ENCODE measurements at regions not wholly inside any gene's neighbourhood (a gene's known extent, or its start where the extent isn't known, plus 50 kb on each side); places are given as distances from the start of the nearest gene placed in this dataset.

GRCh38 chr9:13651969-13652663 is 372.6 kb upstream of the MPDZ start:
- H3K4me2 ChIP-seq (replicated peaks; ENCODE audit: low read depth, low read length, poor library complexity, severe bottlenecking), result no peak overlapping the region
- 92% methylated on average over 3 of the region's 6 CpGs for WGBS (ENCODE audit: insufficient coverage)
- H3K36me3 ChIP-seq (replicated peaks in 1 of 2; ENCODE audit: control extremely low read depth in 1 of 2, control insufficient read depth in 1 of 2, extremely low read depth in 1 of 2, insufficient read depth in 2 of 2, low read length in 1 of 2), result no peaks in the 10 kb centered on the region
- no peak overlapping the region for H3K9ac ChIP-seq (ENCODE audit: low read length)
- ChIA-PET CTCF (no interaction called here), POLR2A (no interaction called here)
- H3K4me3 ChIP-seq (ENCODE audit: control extremely low read depth in 1 of 5, extremely low read depth in 1 of 5, insufficient read depth in 1 of 5, low read depth in 2 of 5, low read length in 4 of 5), result no peak overlapping the region
- H3K9me3 ChIP-seq (ENCODE audit: control extremely low read depth in 1 of 3, control insufficient read depth in 2 of 3, insufficient read depth in 1 of 3, low read length in 2 of 3), result peaks cover 0 to 6% (median 0%) of the 10 kb centered on the region in 3 donors
- no peaks in the 10 kb centered on the region for H3K79me2 ChIP-seq (ENCODE audit: control insufficient read depth, insufficient read depth, low read length)
- TF ChIP-seq CTCF (IDR thresholded peaks at IDR 0.05), result no peak
- TF ChIP-seq EZH2 (IDR thresholded peaks at IDR 0.05; ENCODE audit: borderline replicate concordance, insufficient read depth, low read depth, low read length, poor library complexity, severe bottlenecking), result no peak
- no peak for ATAC-seq (ENCODE audit: low read depth)
- peaks cover 6% of the 10 kb centered on the region for H3K9me3 Mint-ChIP-seq (ENCODE audit: insufficient read depth)
- H3K4me1 ChIP-seq (ENCODE audit: control insufficient read depth in 2 of 2, insufficient read depth in 2 of 2, low read length in 2 of 2), result no peaks in the 10 kb centered on the region
- intact Hi-C loops (cut with micrococcal nuclease), result no loop called here
- H3K4me1 Mint-ChIP-seq, result no peaks in the 10 kb centered on the region
- H4K20me1 ChIP-seq (ENCODE audit: control insufficient read depth, insufficient read depth, low read length, poor library complexity, severe bottlenecking), result no peaks in the 10 kb centered on the region
- H3K27me3 Mint-ChIP-seq, result no peaks in the 10 kb centered on the region
- no peak overlapping the region for H2AFZ ChIP-seq (ENCODE audit: insufficient read depth, low read depth, low read length, poor library complexity, severe bottlenecking)
- H3K4me3 Mint-ChIP-seq, result no peak overlapping the region
- no peak overlapping the region for H3K27ac Mint-ChIP-seq
- DNase-seq, result no peak
- H3K27me3 ChIP-seq (replicated peaks in 1 of 4; ENCODE audit: control extremely low read depth in 1 of 4, control insufficient read depth in 3 of 4, insufficient read depth in 4 of 4, low read length in 3 of 4), result no peaks in the 10 kb centered on the region
- no peak overlapping the region for H3K27ac ChIP-seq (ENCODE audit: low read length in 2 of 2)

- H3K27me3 ChIP-seq (replicated peaks in 1 of 4; ENCODE audit: control extremely low read depth in 1 of 4, control insufficient read depth in 3 of 4, insufficient read depth in 4 of 4, low read length in 3 of 4), result no peaks in the 10 kb centered on the region
- no peaks in the 10 kb centered on the region for H3K4me1 ChIP-seq (ENCODE audit: control insufficient read depth in 2 of 2, insufficient read depth in 2 of 2, low read length in 2 of 2)
- H3K9ac ChIP-seq (ENCODE audit: low read length), result no peak overlapping the region
- H3K36me3 ChIP-seq (replicated peaks in 1 of 2; ENCODE audit: control extremely low read depth in 1 of 2, control insufficient read depth in 1 of 2, extremely low read depth in 1 of 2, insufficient read depth in 2 of 2, low read length in 1 of 2), result no peaks in the 10 kb centered on the region
- no peaks in the 10 kb centered on the region for H4K20me1 ChIP-seq (ENCODE audit: control insufficient read depth, insufficient read depth, low read length, poor library complexity, severe bottlenecking)
- 90% methylated on average over 4 of the region's 8 CpGs for WGBS (ENCODE audit: insufficient coverage)
- Mint-ChIP-seq H3K27me3 (no peaks in the 10 kb centered on the region), H3K27ac (no peak overlapping the region), H3K9me3 (ENCODE audit: insufficient read depth) (peaks cover 6% of the 10 kb centered on the region), H3K4me3 (no peak overlapping the region), H3K4me1 (no peaks in the 10 kb centered on the region)
- H3K27ac ChIP-seq (ENCODE audit: low read length in 2 of 2), result no peak overlapping the region
- ATAC-seq (ENCODE audit: low read depth) (no peak), DNase-seq (no peak)
- ChIA-PET POLR2A (no interaction called here), CTCF (no interaction called here)
- no peaks in the 10 kb centered on the region for H3K79me2 ChIP-seq (ENCODE audit: control insufficient read depth, insufficient read depth, low read length)
- H3K4me3 ChIP-seq (ENCODE audit: control extremely low read depth in 1 of 5, extremely low read depth in 1 of 5, insufficient read depth in 1 of 5, low read depth in 2 of 5, low read length in 4 of 5), result no peak overlapping the region
- TF ChIP-seq CTCF (IDR thresholded peaks at IDR 0.05) (no peak), EZH2 (IDR thresholded peaks at IDR 0.05; ENCODE audit: borderline replicate concordance, insufficient read depth, low read depth, low read length, poor library complexity, severe bottlenecking) (no peak)
- no peak overlapping the region for H2AFZ ChIP-seq (ENCODE audit: insufficient read depth, low read depth, low read length, poor library complexity, severe bottlenecking)
- no peak overlapping the region for H3K4me2 ChIP-seq (replicated peaks; ENCODE audit: low read depth, low read length, poor library complexity, severe bottlenecking)
- intact Hi-C loops (cut with micrococcal nuclease), result no loop called here
- H3K9me3 ChIP-seq (ENCODE audit: control extremely low read depth in 1 of 3, control insufficient read depth in 2 of 3, insufficient read depth in 1 of 3, low read length in 2 of 3), result peaks cover 0 to 6% (median 0%) of the 10 kb centered on the region in 3 donors
Observed at GRCh38 chr9:13651526-13651925, 372.0 kb upstream of the MPDZ start.

Measured in B cell (primary cell).